ENCODE measurements at regions not wholly inside any gene's neighbourhood (a gene's known extent, or its start where the extent isn't known, plus 50 kb on each side); places are given as distances from the start of the nearest gene placed in this dataset.
"Not testable (repeated sequence)": the region's sequence is repeated elsewhere in the genome, so short reads cannot be mapped to it uniquely, and the experiment has no call there.

GRCh38 chr14:89534902-89535685 is 118.1 kb upstream of the FOXN3 start:
- peak; percentile 9 for DNase-seq (ENCODE audit: low read depth)

GRCh38 chr14:89533766-89534165 is 116.7 kb upstream of the FOXN3 start:
- no peak for DNase-seq (ENCODE audit: low read depth)

DNA sequence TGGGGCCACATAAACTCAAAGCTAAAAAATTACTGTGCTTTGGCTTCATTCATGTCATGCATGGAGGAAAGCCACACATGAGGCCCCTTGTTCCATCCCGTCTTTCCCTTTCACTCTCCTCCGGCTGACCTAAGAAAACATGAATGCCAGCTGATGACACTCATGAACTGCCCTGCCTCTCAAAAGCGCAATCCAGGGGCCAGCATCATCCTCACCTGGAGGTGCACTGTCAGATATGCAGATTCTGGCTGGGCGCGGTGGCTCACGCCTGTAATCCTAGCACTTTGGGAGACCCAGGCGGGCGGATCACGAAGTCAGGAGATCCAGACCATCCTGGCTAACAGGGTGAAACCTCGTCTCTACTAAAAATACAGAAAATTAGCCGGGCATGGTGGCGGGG is 116.1 kb upstream of the FOXN3 start:
- no peak for DNase-seq (ENCODE audit: low read depth)

GRCh38 chr14:89531661-89532335 is 114.8 kb upstream of the FOXN3 start:
- no peak for DNase-seq (ENCODE audit: low read depth)

GRCh38 chr14:89524990-89525667 is 108.1 kb upstream of the FOXN3 start:
- no peak for DNase-seq (ENCODE audit: low read depth)

- no peak for DNase-seq (ENCODE audit: low read depth)
Measured at GRCh38 chr14:89524412-89524811, 107.4 kb upstream of the FOXN3 start.

GRCh38 chr14:89521988-89522387 is 105.0 kb upstream of the FOXN3 start:
- DNase-seq (ENCODE audit: low read depth) = no peak

GRCh38 chr14:89519040-89519439 is 102.0 kb upstream of the FOXN3 start:
- no peak for DNase-seq (ENCODE audit: low read depth)

DNA sequence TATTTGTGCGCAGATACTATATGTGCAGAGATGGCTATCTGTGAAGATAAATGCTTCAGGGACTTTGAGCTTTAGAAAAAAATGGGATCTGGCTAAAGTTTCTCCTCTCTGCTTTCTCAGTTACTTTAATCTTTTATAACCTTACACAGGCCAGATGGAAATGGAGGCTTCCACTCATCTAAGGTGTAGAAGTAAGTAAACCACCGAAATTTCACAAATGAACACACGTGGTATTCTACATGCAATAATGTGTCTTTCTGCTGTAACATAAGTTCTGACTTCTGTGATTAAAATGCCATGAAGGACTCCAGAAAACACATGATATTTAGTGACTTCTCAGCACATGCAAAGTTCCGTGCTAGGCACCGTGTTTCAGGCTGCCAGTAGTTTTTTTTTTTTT is 99.1 kb upstream of the FOXN3 start:
- DNase-seq (ENCODE audit: low read depth) = no peak

DNA sequence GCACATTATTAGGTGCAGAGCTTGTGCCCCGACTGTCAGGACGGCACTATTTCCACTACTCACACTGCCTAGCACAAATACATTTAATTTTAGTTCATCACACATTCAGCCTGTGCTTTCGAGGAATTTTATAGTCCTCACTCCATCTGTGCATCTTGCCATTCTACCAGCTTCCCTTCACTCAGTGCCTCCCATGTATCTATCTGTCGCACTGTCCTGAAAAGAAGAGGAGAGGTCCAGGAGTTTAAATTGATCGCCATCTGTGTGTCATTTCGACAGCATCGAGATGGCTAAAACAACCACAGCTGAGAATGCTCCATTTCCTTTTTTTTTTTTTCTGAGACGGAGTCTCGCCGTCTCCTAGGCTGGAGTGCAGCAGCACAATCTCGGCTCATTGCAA is 97.6 kb upstream of the FOXN3 start:
- no peak for DNase-seq (ENCODE audit: low read depth)

DNA sequence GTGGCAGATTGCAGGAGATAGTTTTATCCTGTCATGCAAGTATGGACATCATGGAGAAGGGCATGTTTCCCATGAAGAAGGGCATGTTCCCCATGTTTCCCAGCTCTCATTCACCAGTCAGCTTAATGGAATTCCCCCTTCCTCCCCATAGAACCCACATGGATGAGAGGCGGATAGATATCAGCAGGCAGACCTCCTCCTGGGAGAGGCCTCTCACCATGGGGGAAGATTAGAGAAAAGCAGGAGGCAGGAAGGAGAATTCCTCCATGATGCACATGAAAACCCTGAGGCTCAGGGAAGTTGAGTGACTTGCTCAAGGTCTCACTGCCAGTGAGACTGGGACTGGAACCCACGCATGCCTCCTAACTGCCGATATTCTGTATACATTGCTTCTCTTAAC is 92.9 kb upstream of the FOXN3 start:
- DNase-seq (ENCODE audit: low read depth) = no peak

DNA sequence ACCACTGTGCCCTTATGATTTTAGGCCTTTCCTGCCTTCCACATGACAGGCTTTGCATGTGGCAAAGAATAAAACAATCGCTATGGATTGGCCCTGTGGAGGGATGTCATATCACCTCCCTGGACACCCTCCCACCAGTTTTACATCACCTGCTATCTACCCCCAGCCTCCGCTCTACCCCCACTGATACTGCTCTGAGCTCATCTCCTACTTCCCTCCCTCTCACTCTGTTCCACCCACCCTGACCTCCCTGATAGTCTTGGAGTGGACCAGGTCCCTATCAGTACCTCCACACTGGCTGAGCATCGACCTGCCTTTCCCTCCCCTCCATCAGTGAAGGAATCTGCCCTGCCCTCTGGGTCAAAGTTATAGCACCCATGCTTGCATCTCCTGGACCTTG is 91.8 kb upstream of the FOXN3 start:
- DNase-seq (ENCODE audit: low read depth) = no peak

DNA sequence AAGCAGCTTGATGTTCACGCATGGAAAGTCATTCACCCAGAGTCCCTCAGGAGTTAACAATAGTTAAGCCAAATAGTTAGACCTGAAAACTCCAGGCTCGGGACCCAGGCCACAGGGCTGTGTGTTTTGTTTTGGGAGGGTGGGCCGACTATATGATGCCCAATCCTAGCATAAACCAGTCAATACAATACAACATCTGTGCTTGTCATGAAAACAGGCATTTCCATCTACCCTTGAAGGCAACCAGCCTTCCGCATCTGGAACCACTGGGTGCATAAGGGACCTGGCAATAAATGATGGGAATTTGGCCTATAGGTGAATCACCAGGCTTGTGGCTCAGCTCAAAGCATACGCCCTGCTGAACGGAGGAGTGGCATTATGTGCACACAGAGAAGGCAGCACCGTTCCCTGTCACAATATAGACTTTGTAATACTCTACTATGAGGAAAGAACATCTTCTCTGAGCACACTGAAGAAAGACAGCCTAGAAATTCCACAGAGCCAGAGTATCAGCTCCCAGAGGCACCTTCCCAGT is 91.0 kb upstream of the FOXN3 start:
- no peak for DNase-seq (ENCODE audit: low read depth)

DNA sequence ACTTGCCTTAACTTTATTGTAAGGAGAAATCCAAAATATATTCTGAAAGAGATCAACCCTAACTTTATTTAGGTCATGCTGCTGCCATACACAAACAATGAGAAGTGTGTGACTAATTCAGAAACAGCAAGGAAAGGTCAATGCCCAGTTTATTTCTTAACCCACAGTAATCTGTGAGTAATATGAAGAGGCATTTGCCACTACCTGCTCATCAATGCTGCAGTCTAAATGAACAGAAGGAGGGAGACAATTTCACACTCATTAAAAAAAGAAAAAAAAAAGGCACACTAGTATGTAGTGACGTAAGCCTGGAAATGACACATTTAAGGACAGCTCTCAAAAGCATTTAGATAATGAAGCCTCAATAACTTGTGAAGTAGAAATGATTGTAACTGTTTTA is 90.5 kb upstream of the FOXN3 start:
- DNase-seq (ENCODE audit: low read depth) = no peak

GRCh38 chr14:89506891-89507452 is 89.9 kb upstream of the FOXN3 start:
- not testable (repeated sequence) for DNase-seq (ENCODE audit: low read depth)

- peak; percentile 93 for DNase-seq (ENCODE audit: low read depth)
Measured at GRCh38 chr14:89504602-89505313, 87.7 kb upstream of the FOXN3 start.

DNA sequence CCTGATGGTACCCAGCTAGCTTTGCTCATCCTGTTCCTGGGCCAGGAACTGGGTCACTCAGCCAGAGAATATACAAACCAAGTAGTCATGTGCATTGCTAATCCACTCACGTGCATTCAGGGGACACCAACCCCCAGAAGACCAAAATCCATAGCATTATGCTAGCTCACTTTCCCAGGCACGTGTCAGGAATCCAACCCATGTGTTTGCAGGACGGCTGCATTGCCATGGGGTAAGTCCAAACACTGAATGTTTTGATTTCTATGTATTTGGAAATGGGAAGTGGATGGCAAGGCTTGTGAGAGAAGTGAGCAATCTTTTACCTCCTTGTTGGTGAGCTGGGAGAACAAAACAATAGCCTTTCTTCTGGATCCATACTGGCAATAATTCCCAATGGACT is 87.1 kb upstream of the FOXN3 start:
- DNase-seq (ENCODE audit: low read depth) = no peak

GRCh38 chr14:89503431-89503996 is 86.5 kb upstream of the FOXN3 start:
- DNase-seq (ENCODE audit: low read depth) = no peak

- no peak for DNase-seq (ENCODE audit: low read depth)
Measured at GRCh38 chr14:89502966-89503365, 85.9 kb upstream of the FOXN3 start.

- DNase-seq (ENCODE audit: low read depth) = no peak
Measured at GRCh38 chr14:89501381-89501780, 84.3 kb upstream of the FOXN3 start.

DNA sequence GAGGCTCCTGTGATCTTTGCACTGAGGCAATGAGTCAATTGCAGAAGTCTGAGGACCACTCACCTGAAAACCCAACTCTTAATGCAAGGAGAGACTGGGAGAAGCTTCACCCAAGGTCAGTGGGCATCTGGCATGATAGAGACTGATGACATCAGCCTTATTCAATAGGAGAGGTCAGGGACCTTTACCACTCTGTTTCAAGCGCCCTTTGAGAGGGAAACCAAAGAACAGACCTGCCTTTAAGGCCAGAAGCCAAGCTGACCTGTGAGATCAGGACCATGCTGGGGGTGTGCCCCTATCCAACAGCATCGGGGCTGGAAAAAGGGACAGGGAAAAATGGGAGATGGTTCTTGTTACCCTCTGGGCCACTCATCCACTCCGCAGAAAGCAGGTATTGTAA is 83.3 kb upstream of the FOXN3 start:
- DNase-seq (ENCODE audit: low read depth) = no peak
